ENCODE measurements at regions not wholly inside any gene's neighbourhood (a gene's known extent, or its start where the extent isn't known, plus 50 kb on each side); places are given as distances from the start of the nearest gene placed in this dataset.

DNA sequence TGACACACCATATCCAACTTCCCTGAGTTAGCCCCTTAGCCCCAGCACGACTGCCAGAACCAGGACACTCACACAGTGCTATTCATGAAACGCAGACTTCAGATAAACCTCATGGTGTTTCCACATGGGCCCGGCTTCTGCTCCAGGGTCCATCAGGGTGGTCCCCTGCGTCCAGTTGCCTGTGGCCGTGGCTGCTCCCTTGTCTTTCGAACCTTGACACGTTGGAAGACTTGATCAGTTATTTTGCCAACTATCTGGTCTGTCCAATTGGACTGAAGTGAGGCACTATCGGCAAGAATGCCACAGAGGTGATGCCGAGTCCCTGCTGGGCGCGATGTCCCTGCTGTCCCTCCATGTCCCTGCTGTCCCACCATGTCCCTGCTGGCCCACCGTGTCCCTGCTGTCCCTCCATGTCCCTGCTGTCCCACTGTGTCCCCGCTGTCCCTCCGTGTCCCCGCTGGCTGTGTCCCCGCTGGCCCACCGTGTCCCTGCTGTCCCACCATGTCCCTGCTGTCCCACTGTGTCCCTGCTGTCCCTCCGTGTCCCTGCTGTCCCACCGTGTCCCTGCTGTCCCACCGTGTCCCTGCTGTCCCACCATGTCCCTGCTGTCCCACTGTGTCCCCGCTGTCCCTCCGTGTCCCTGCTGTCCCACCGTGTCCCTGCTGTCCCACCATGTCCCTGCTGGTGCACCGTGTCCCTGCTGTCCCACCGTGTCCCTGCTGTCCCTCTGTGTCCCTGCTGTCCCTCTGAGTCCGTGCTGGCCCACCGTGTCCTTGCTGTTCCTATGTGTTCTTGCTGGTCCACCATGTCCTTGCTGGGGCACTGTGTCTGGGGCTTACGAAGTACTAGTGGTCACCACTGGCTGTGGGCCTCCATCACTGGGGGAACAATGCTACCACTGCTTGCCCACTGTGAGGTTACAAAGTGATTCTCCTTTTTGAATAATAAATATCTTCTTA is 251.4 kb downstream of the DLL1 start:
- TF ChIP-seq ZNF263 (CRISPR knock-in tag; IDR thresholded peaks at IDR 0.05; ENCODE audit: low read depth), result no peak
- TF ChIP-seq NFYB (CRISPR knock-in tag; conservative IDR thresholded peaks at IDR 0.05; ENCODE audit: low read depth), result no peak
- no peak for TF ChIP-seq NR3C1 (CRISPR knock-in tag; conservative IDR thresholded peaks at IDR 0.05; ENCODE audit: low read depth)
- TF ChIP-seq, protein P1, sequence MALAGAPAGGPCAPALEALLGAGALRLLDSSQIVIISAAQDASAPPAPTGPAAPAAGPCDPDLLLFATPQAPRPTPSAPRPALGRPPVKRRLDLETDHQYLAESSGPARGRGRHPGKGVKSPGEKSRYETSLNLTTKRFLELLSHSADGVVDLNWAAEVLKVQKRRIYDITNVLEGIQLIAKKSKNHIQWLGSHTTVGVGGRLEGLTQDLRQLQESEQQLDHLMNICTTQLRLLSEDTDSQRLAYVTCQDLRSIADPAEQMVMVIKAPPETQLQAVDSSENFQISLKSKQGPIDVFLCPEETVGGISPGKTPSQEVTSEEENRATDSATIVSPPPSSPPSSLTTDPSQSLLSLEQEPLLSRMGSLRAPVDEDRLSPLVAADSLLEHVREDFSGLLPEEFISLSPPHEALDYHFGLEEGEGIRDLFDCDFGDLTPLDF (CRISPR knock-in tag; IDR thresholded peaks at IDR 0.05), result no peak
- TF ChIP-seq SMAD3 (CRISPR knock-in tag; IDR thresholded peaks at IDR 0.05; ENCODE audit: borderline replicate concordance), result no peak
- no peak for TF ChIP-seq TP53 (CRISPR knock-in tag; IDR thresholded peaks at IDR 0.05)
- TF ChIP-seq, protein P2, sequence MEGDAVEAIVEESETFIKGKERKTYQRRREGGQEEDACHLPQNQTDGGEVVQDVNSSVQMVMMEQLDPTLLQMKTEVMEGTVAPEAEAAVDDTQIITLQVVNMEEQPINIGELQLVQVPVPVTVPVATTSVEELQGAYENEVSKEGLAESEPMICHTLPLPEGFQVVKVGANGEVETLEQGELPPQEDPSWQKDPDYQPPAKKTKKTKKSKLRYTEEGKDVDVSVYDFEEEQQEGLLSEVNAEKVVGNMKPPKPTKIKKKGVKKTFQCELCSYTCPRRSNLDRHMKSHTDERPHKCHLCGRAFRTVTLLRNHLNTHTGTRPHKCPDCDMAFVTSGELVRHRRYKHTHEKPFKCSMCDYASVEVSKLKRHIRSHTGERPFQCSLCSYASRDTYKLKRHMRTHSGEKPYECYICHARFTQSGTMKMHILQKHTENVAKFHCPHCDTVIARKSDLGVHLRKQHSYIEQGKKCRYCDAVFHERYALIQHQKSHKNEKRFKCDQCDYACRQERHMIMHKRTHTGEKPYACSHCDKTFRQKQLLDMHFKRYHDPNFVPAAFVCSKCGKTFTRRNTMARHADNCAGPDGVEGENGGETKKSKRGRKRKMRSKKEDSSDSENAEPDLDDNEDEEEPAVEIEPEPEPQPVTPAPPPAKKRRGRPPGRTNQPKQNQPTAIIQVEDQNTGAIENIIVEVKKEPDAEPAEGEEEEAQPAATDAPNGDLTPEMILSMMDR (IDR thresholded peaks at IDR 0.05), result no peak
- TF ChIP-seq SP1 (CRISPR knock-in tag; conservative IDR thresholded peaks at IDR 0.05), result no peak
- TF ChIP-seq, protein P3, sequence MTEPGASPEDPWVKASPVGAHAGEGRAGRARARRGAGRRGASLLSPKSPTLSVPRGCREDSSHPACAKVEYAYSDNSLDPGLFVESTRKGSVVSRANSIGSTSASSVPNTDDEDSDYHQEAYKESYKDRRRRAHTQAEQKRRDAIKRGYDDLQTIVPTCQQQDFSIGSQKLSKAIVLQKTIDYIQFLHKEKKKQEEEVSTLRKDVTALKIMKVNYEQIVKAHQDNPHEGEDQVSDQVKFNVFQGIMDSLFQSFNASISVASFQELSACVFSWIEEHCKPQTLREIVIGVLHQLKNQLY (CRISPR knock-in tag; IDR thresholded peaks at IDR 0.05), result no peak
- TF ChIP-seq ZNF317 (CRISPR knock-in tag; IDR thresholded peaks at IDR 0.05; ENCODE audit: borderline replicate concordance, low read depth), result no peak
- TF ChIP-seq PRRX2 (CRISPR knock-in tag; IDR thresholded peaks at IDR 0.05), result no peak

Data from WTC11 (cell line).